Caco-2 (cell line): ENCODE measurements at regions not wholly inside any gene's neighbourhood (a gene's known extent, or its start where the extent isn't known, plus 50 kb on each side); places are given as distances from the start of the nearest gene placed in this dataset.

Source experiments
- BruUV-seq: library from RNA; stranded (reverse); fragments of 400-500 nt; replicated peaks from 2 replicates; lab custom pipeline; 2021; lab: Mats Ljungman, UMichigan
- CTCF ChIA-PET: fragments of 300-600 bp; sonication (Branson Sonifier 250); formaldehyde crosslinking; loops from one replicate; lab custom pipeline; 2022; ENCODE audit warnings: antibody characterized with exemption; lab: Charles Lee
- POLR2A ChIA-PET: fragments of 300-600 bp; sonication (Branson Sonifier 250); formaldehyde crosslinking; loops from one replicate; lab custom pipeline; 2022; ENCODE audit warnings: antibody characterized with exemption; lab: Charles Lee
- DNase-seq, 2 experiments: peaks; one replicate each; pipeline versions ENCODE4 v3.0.0 to v3.0.0-alpha.2; 2020 to 2022
- H3K27me3 ChIP-seq: replicated peaks from 2 replicates; pipeline ENCODE4 v1.6.0; 2011; ENCODE audit warnings: low read length; ENCODE audit not compliant: control insufficient read depth, insufficient read depth
- H3K36me3 ChIP-seq: 2 replicates; pipeline ENCODE4 v1.5.1; 2011; ENCODE audit warnings: low read length; ENCODE audit not compliant: control insufficient read depth, insufficient read depth
- H3K4me1 ChIP-seq: fragments of 250-450 bp; sonication (Bioruptor Pico); 2 replicates; pipeline ENCODE4 v1.5.1; 2020; ENCODE audit warnings: mild to moderate bottlenecking
- H3K4me3 ChIP-seq: 2 replicates; pipeline ENCODE4 v1.5.1; 2011; ENCODE audit warnings: low read depth, mild to moderate bottlenecking, control low read depth, low read length
- H3K9me3 ChIP-seq: fragments of 250-450 bp; sonication (Bioruptor Pico); 2 replicates; pipeline ENCODE4 v1.5.1; 2020; ENCODE audit warnings: mild to moderate bottlenecking, moderate library complexity
- H3K27ac Mint-ChIP-seq: one replicate; pipeline ENCODE4 v1.8.0; 2022; ENCODE audit warnings: mixed read lengths; ENCODE audit not compliant: unreplicated experiment
- H3K27me3 Mint-ChIP-seq: one replicate; pipeline ENCODE4 v1.8.0; 2022; ENCODE audit warnings: mixed read lengths; ENCODE audit not compliant: insufficient read depth, unreplicated experiment
- H3K36me3 Mint-ChIP-seq: one replicate; pipeline ENCODE4 v1.8.0; 2022; ENCODE audit warnings: mild to moderate bottlenecking, mixed read lengths; ENCODE audit not compliant: insufficient read depth, unreplicated experiment
- H3K4me1 Mint-ChIP-seq: one replicate; pipeline ENCODE4 v1.8.0; 2022; ENCODE audit warnings: low read depth, mixed read lengths; ENCODE audit not compliant: unreplicated experiment
- H3K4me3 Mint-ChIP-seq: one replicate; pipeline ENCODE4 v1.8.0; 2022; ENCODE audit warnings: mild to moderate bottlenecking, moderate library complexity, mixed read lengths; ENCODE audit not compliant: unreplicated experiment
- H3K9me3 Mint-ChIP-seq: one replicate; pipeline ENCODE4 v1.8.0; 2022; ENCODE audit warnings: mixed read lengths; ENCODE audit not compliant: unreplicated experiment
- intact Hi-C: fragments of 100-400 bp; cut with micrococcal nuclease; formaldehyde crosslinking; loops from one replicate; pipeline ENCODE4 v1.10.0; 2022; ENCODE audit not compliant: unreplicated experiment
- TF ChIP-seq, protein P1 (sequence below), 2 experiments: fragments of 200-600 bp in 1 of 2; IDR thresholded peaks; 1 replicate in 1 of 2; 2 replicates in 1 of 2; pipeline versions ENCODE4 v1.5.1 to v1.8.0; 2011 to 2022; ENCODE audit warnings: antibody characterized with exemption in 1 of 2, control low read depth in 1 of 2, inconsistent platforms in 1 of 2, low read depth in 1 of 2, low read length in 1 of 2, mild to moderate bottlenecking in 1 of 2, moderate library complexity in 1 of 2; ENCODE audit not compliant: insufficient read depth in 1 of 2, severe bottlenecking in 1 of 2, unreplicated experiment in 1 of 2

DNA sequence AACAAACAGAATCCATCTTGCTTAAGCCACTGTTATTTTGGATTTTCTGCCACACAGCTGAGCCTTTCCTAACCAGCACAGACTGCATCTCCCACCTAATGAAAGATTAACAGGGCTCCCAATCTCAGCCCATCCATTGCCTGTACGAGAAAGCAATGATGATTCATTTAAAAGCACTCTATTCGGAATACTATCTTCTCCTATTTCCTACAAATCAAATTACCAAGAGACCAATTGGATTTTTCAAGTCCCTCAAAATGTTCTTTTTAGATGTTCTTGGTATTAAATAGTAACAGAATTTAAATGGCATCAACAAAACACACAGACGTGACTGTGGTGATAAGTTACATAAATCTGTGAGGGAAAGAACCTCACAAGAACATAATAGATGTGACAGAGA is 324.1 kb downstream of the AGTPBP1 start:
- no peaks in the 10 kb centered on the region for H3K9me3 Mint-ChIP-seq
- H3K27ac Mint-ChIP-seq = no peak overlapping the region
- Histone ChIP-seq H3K9me3 (no peaks in the 10 kb centered on the region), H3K4me3 (no peak overlapping the region), H3K4me1 (no peaks in the 10 kb centered on the region), H3K36me3 (no peaks in the 10 kb centered on the region), H3K27me3 (no peaks in the 10 kb centered on the region)
- no peaks in the 10 kb centered on the region for H3K36me3 Mint-ChIP-seq
- no peaks in the 10 kb centered on the region for H3K27me3 Mint-ChIP-seq
- H3K4me3 Mint-ChIP-seq = no peak overlapping the region
- ChIA-PET CTCF (no interaction called here), POLR2A (no interaction called here)
- TF ChIP-seq, protein P1, sequence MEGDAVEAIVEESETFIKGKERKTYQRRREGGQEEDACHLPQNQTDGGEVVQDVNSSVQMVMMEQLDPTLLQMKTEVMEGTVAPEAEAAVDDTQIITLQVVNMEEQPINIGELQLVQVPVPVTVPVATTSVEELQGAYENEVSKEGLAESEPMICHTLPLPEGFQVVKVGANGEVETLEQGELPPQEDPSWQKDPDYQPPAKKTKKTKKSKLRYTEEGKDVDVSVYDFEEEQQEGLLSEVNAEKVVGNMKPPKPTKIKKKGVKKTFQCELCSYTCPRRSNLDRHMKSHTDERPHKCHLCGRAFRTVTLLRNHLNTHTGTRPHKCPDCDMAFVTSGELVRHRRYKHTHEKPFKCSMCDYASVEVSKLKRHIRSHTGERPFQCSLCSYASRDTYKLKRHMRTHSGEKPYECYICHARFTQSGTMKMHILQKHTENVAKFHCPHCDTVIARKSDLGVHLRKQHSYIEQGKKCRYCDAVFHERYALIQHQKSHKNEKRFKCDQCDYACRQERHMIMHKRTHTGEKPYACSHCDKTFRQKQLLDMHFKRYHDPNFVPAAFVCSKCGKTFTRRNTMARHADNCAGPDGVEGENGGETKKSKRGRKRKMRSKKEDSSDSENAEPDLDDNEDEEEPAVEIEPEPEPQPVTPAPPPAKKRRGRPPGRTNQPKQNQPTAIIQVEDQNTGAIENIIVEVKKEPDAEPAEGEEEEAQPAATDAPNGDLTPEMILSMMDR (IDR thresholded peaks at IDR 0.05; ENCODE audit: insufficient read depth in 1 of 2, low read depth in 1 of 2, low read length in 1 of 2, severe bottlenecking in 1 of 2, unreplicated experiment in 1 of 2) = no peak
- DNase-seq = no peak
- H3K4me1 Mint-ChIP-seq = no peaks in the 10 kb centered on the region
- BruUV-seq = no TSS peak
- intact Hi-C loops = no loop called here

DNA sequence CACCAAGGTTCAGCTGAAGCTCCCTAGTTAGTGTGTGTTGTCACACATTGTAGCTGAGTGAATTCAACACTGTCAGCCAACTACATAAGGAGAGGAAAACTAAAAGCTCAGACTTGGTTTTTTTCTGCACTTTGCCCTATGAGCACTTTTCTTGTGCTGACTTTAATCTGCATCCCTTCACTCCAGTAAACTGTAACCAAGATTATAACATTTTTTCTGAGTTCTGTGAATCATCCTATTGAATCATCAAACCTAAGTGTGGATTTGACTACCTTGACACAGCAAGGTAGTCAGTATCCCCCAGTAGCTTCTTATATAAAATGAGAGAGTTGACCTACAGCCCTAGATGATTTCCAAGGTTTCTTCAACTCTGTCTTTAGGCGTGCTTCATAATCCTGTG is 325.0 kb downstream of the AGTPBP1 start:
- H3K27me3 Mint-ChIP-seq = no peaks in the 10 kb centered on the region
- H3K4me1 Mint-ChIP-seq = no peaks in the 10 kb centered on the region
- ChIA-PET CTCF (interaction anchor here (0.6 kb wide), 2 partner anchors 143 to 1425 kb away, joined by 3 to 5 read pairs; no protein-coding TSS in a partner anchor), POLR2A (no interaction called here)
- TF ChIP-seq, protein P1 (IDR thresholded peaks at IDR 0.05; ENCODE audit: insufficient read depth in 1 of 2, low read depth in 1 of 2, low read length in 1 of 2, severe bottlenecking in 1 of 2, unreplicated experiment in 1 of 2) = no peak
- no peak overlapping the region for H3K4me3 Mint-ChIP-seq
- H3K27me3 ChIP-seq = no peaks in the 10 kb centered on the region
- H3K36me3 ChIP-seq = no peaks in the 10 kb centered on the region
- H3K27ac Mint-ChIP-seq = no peak overlapping the region
- intact Hi-C loops = no loop called here
- no peak overlapping the region for H3K4me3 ChIP-seq
- H3K9me3 Mint-ChIP-seq = no peaks in the 10 kb centered on the region
- no peaks in the 10 kb centered on the region for H3K9me3 ChIP-seq
- no peaks in the 10 kb centered on the region for H3K36me3 Mint-ChIP-seq
- DNase-seq = no peak
- no TSS peak for BruUV-seq
- H3K4me1 ChIP-seq = no peaks in the 10 kb centered on the region

DNA sequence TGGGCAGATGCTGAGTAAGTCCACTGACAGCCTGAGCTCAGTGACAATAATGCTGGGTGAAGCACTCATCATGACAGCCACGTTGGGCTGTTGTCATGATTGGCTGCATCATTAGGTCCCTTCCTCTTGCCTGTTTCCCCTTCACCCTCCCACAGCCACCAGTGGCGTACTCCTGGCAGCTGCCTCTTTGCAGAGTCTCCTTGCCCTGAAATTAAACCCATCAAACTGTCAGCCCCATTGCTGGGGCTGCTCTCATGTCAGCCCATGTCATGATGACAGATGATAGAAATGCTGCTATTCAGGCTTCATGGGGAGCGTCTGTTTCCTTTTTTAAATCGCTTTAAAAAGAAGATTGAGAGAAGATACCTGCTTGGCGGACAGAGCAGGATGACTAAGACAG is 327.4 kb downstream of the AGTPBP1 start:
- no peaks in the 10 kb centered on the region for H3K36me3 Mint-ChIP-seq
- H3K4me3 Mint-ChIP-seq = no peak overlapping the region
- Histone ChIP-seq H3K9me3 (no peaks in the 10 kb centered on the region), H3K27me3 (no peaks in the 10 kb centered on the region), H3K4me3 (no peak overlapping the region), H3K36me3 (no peaks in the 10 kb centered on the region), H3K4me1 (no peaks in the 10 kb centered on the region)
- BruUV-seq = no TSS peak
- H3K4me1 Mint-ChIP-seq = no peaks in the 10 kb centered on the region
- TF ChIP-seq, protein P1 (IDR thresholded peaks at IDR 0.05; ENCODE audit: insufficient read depth in 1 of 2, low read depth in 1 of 2, low read length in 1 of 2, severe bottlenecking in 1 of 2, unreplicated experiment in 1 of 2) = no peak
- no peak for DNase-seq
- H3K27ac Mint-ChIP-seq = no peak overlapping the region
- H3K27me3 Mint-ChIP-seq = no peaks in the 10 kb centered on the region
- no peaks in the 10 kb centered on the region for H3K9me3 Mint-ChIP-seq
- POLR2A ChIA-PET = no interaction called here
- intact Hi-C loops = no loop called here
- CTCF ChIA-PET = no interaction called here
